H1 (cell line): ENCODE measurements at regions not wholly inside any gene's neighbourhood (a gene's known extent, or its start where the extent isn't known, plus 50 kb on each side); places are given as distances from the start of the nearest gene placed in this dataset.

ENCODE experiments used
- CTCF ChIA-PET: fragments of 300-600 bp; sonication (Branson Sonifier 250); formaldehyde crosslinking; loops from one replicate; lab custom pipeline; 2021; ENCODE audit not compliant: partially characterized antibody; lab: Charles Lee
- POLR2A ChIA-PET: fragments of 300-600 bp; sonication (Branson Sonifier 250); formaldehyde crosslinking; loops from one replicate; lab custom pipeline; 2021; ENCODE audit warnings: inconsistent platforms; ENCODE audit not compliant: partially characterized antibody; lab: Charles Lee
- DNase-seq, 2 experiments: peaks; one replicate each; pipeline versions ENCODE4 v3.0.0 to v3.0.0-alpha.2; 2010 to 2022; ENCODE audit warnings: low spot score in 2 of 2, low read depth in 1 of 2, mixed read lengths in 1 of 2
- FAIRE-seq: peaks from 2 replicates; lab custom pipeline; 2011; peaks lifted over from hg19 to GRCh38; lab: Jason Lieb, UNC
- H2AFZ ChIP-seq: 2 replicates; pipeline ENCODE4 v1.8.1; 2012; ENCODE audit warnings: low read length, inconsistent platforms
- H2AK5ac ChIP-seq: 2 replicates; pipeline ENCODE4 v1.6.1; 2013; ENCODE audit warnings: low read depth, low read length
- H2BK120ac ChIP-seq: replicated peaks from 2 replicates; pipeline ENCODE3; 2013; ENCODE audit warnings: low read depth, low read length, inconsistent platforms
- H2BK12ac ChIP-seq: 2 replicates; pipeline ENCODE4 v1.6.1; 2013; ENCODE audit warnings: low read depth, low read length
- H2BK15ac ChIP-seq: 2 replicates; pipeline ENCODE4 v1.6.1; 2013; ENCODE audit warnings: low read length
- H2BK20ac ChIP-seq: 2 replicates; pipeline ENCODE4 v1.6.1; 2013; ENCODE audit warnings: low read length
- H2BK5ac ChIP-seq: 2 replicates; pipeline ENCODE4 v1.6.1; 2013; ENCODE audit warnings: low read depth, low read length
- H3K14ac ChIP-seq: 2 replicates; pipeline ENCODE4 v1.6.1; 2013; ENCODE audit warnings: inconsistent platforms; ENCODE audit not compliant: insufficient read length
- H3K18ac ChIP-seq: 2 replicates; pipeline ENCODE4 v1.6.1; 2013; ENCODE audit warnings: low read length; ENCODE audit errors: extremely low read depth
- H3K23ac ChIP-seq: 2 replicates; pipeline ENCODE4 v1.6.1; 2013; ENCODE audit warnings: inconsistent platforms; ENCODE audit not compliant: insufficient read length
- H3K23me2 ChIP-seq: 2 replicates; pipeline ENCODE4 v1.6.1; 2013; ENCODE audit warnings: low read depth, low read length
- H3K27ac ChIP-seq: 2 replicates; pipeline ENCODE4 v1.6.1; 2011; ENCODE audit warnings: low read depth, low read length, inconsistent platforms
- H3K27me3 ChIP-seq, 4 experiments: replicated peaks in 1 of 4; 1 replicate in 1 of 4; 2 replicates in 3 of 4; pipeline versions ENCODE4 v1.6.1 to v1.8.1; 2011 to 2013; ENCODE audit warnings: low read length in 3 of 4, mild to moderate bottlenecking in 3 of 4, inconsistent platforms in 2 of 4, mixed read lengths in 2 of 4, moderate library complexity in 1 of 4; ENCODE audit not compliant: control insufficient read depth in 3 of 4, insufficient read depth in 3 of 4; ENCODE audit errors: extremely low read depth in 1 of 4
- H3K36me3 ChIP-seq, 4 experiments: 2 replicates each; pipeline versions ENCODE4 v1.6.1 to v1.8.1; 2011 to 2013; ENCODE audit warnings: mild to moderate bottlenecking in 4 of 4, low read length in 3 of 4, moderate library complexity in 2 of 4, control low read depth in 1 of 4, inconsistent platforms in 1 of 4; ENCODE audit not compliant: insufficient read depth in 4 of 4, control insufficient read depth in 2 of 4
- H3K4ac ChIP-seq: replicated peaks from 2 replicates; pipeline ENCODE3; 2013; ENCODE audit warnings: low read length, low read depth, mixed read lengths, inconsistent platforms; ENCODE audit not compliant: insufficient read length
- H3K4me1 ChIP-seq, 4 experiments: replicated peaks in 1 of 4; 1 replicate in 1 of 4; 2 replicates in 3 of 4; pipeline versions ENCODE4 v1.6.1 to v1.8.1; 2011 to 2013; ENCODE audit warnings: low read length in 3 of 4, inconsistent platforms in 2 of 4, mixed read lengths in 1 of 4; ENCODE audit not compliant: insufficient read depth in 4 of 4, control insufficient read depth in 3 of 4
- H3K4me2 ChIP-seq, 2 experiments: 2 replicates each; pipeline versions ENCODE4 v1.6.1 to v1.8.1; 2011 to 2013; ENCODE audit warnings: low read depth in 2 of 2, low read length in 2 of 2, control low read depth in 1 of 2, inconsistent platforms in 1 of 2, mild to moderate bottlenecking in 1 of 2; ENCODE audit not compliant: insufficient read depth in 1 of 2
- H3K4me3 ChIP-seq, 4 experiments: fragments of 200-600, 300-600 bp in 1 of 4; sonication (generic), shearing (Covaris generic), sonication (Bioruptor Twin) in 1 of 4; 2 replicates each; pipeline versions ENCODE4 v1.5.1 to v1.8.1; 2011 to 2016; ENCODE audit warnings: low read length in 4 of 4, low read depth in 3 of 4, control low read depth in 2 of 4, inconsistent platforms in 2 of 4, mild to moderate bottlenecking in 2 of 4, mixed read lengths in 1 of 4, moderate library complexity in 1 of 4; ENCODE audit not compliant: insufficient read depth in 2 of 4; ENCODE audit errors: extremely low read depth in 1 of 4
- H3K56ac ChIP-seq: replicated peaks from 2 replicates; pipeline ENCODE3; 2013; ENCODE audit warnings: low read depth, mild to moderate bottlenecking, mixed read lengths, low read length, inconsistent platforms; ENCODE audit not compliant: insufficient read length
- H3K79me1 ChIP-seq: 2 replicates; pipeline ENCODE4 v1.6.1; 2013; ENCODE audit warnings: low read depth, low read length, control low read depth
- H3K79me2 ChIP-seq, 2 experiments: 2 replicates each; pipeline versions ENCODE4 v1.6.1 to v1.8.1; 2012 to 2013; ENCODE audit warnings: low read length in 2 of 2, mild to moderate bottlenecking in 2 of 2, inconsistent platforms in 1 of 2; ENCODE audit not compliant: insufficient read depth in 2 of 2, control insufficient read depth in 1 of 2
- H3K9ac ChIP-seq, 4 experiments: replicated peaks in 1 of 4; 1 replicate in 1 of 4; 2 replicates in 3 of 4; pipeline versions ENCODE4 v1.6.1 to v1.8.1; 2011 to 2013; ENCODE audit warnings: low read depth in 3 of 4, low read length in 3 of 4, control low read depth in 2 of 4, mild to moderate bottlenecking in 2 of 4, moderate library complexity in 2 of 4, inconsistent platforms in 1 of 4; ENCODE audit errors: extremely low read depth in 1 of 4
- H3K9me3 ChIP-seq, 2 experiments: 2 replicates each; pipeline versions ENCODE4 v1.6.1 to v1.8.1; 2012 to 2013; ENCODE audit warnings: mild to moderate bottlenecking in 2 of 2, moderate library complexity in 2 of 2, control low read depth in 1 of 2, inconsistent platforms in 1 of 2, low read depth in 1 of 2, low read length in 1 of 2, mixed read lengths in 1 of 2; ENCODE audit not compliant: insufficient read depth in 2 of 2
- H4K20me1 ChIP-seq, 2 experiments: replicated peaks in 1 of 2; 2 replicates each; pipeline versions ENCODE3 to v1.8.1; 2011 to 2013; ENCODE audit warnings: inconsistent platforms in 2 of 2, low read length in 2 of 2, mild to moderate bottlenecking in 1 of 2; ENCODE audit not compliant: insufficient read depth in 2 of 2, control insufficient read depth in 1 of 2
- H4K5ac ChIP-seq: 2 replicates; pipeline ENCODE4 v1.6.1; 2013; ENCODE audit warnings: low read length, low read depth, mixed read lengths, inconsistent platforms; ENCODE audit not compliant: insufficient read length
- H4K8ac ChIP-seq: 2 replicates; pipeline ENCODE4 v1.8.0; 2013; ENCODE audit warnings: mild to moderate bottlenecking, moderate library complexity, low read length, inconsistent platforms; ENCODE audit not compliant: insufficient read depth; ENCODE audit errors: extremely low read depth
- H4K91ac ChIP-seq: replicated peaks from 2 replicates; pipeline ENCODE3; 2013; ENCODE audit warnings: low read length, mixed read lengths, inconsistent platforms; ENCODE audit not compliant: insufficient read length
- ATF3 ChIP-seq: IDR thresholded peaks from 2 replicates; pipeline ENCODE4 v1.6.1; 2011; ENCODE audit warnings: low read depth, mild to moderate bottlenecking, low read length; ENCODE audit not compliant: insufficient read depth
- BRCA1 ChIP-seq: IDR thresholded peaks from 2 replicates; pipeline ENCODE4 v1.6.1; 2012; ENCODE audit warnings: low read depth, low read length, improper control_type of control experiment
- CBX8 ChIP-seq: fragments of 300-800, 300-1000 bp; sonication (generic); IDR thresholded peaks from 2 replicates; pipeline ENCODE4 v1.7.1; 2016; ENCODE audit warnings: low read depth, low read length, borderline replicate concordance
- CREB1 ChIP-seq: IDR thresholded peaks from 2 replicates; pipeline ENCODE4 v1.6.1; 2012; ENCODE audit warnings: inconsistent platforms
- HDAC6 ChIP-seq: IDR thresholded peaks from one replicate; pipeline ENCODE4 v1.7.1; 2012; ENCODE audit warnings: low read depth, mild to moderate bottlenecking, inconsistent platforms, low read length, moderate library complexity
- KDM4A ChIP-seq: IDR thresholded peaks from one replicate; pipeline ENCODE4 v1.7.1; 2012; ENCODE audit warnings: low read depth, mild to moderate bottlenecking, moderate library complexity, low read length, inconsistent platforms; ENCODE audit not compliant: severe bottlenecking
- SIN3A ChIP-seq, 2 experiments: IDR thresholded peaks in 1 of 2; conservative IDR thresholded peaks in 1 of 2; 2 replicates each; pipeline ENCODE4 v1.6.1; 2011 to 2012; ENCODE audit warnings: low read length in 2 of 2, improper control_type of control experiment in 1 of 2, low read depth in 1 of 2, mild to moderate bottlenecking in 1 of 2
- SIRT6 ChIP-seq: IDR thresholded peaks from one replicate; pipeline ENCODE4 v1.7.1; 2012; ENCODE audit warnings: low read length, inconsistent platforms
- SIX5 ChIP-seq: IDR thresholded peaks from 2 replicates; pipeline ENCODE4 v1.6.1; 2011; ENCODE audit warnings: mild to moderate bottlenecking, low read depth, low read length
- SP4 ChIP-seq: IDR thresholded peaks from 2 replicates; pipeline ENCODE4 v1.6.1; 2012; ENCODE audit warnings: low read length, inconsistent platforms
- TAF7 ChIP-seq: optimal IDR thresholded peaks from 2 replicates; pipeline ENCODE3; 2011; ENCODE audit warnings: low read depth, mild to moderate bottlenecking, inconsistent platforms, low read length, moderate library complexity, borderline replicate concordance
- TBP ChIP-seq: IDR thresholded peaks from 2 replicates; pipeline ENCODE4 v1.6.1; 2011; ENCODE audit warnings: low read depth, low read length, improper control_type of control experiment
- USF2 ChIP-seq: IDR thresholded peaks from 2 replicates; pipeline ENCODE4 v1.6.1; 2011; ENCODE audit warnings: low read length, improper control_type of control experiment
- YY1 ChIP-seq: IDR thresholded peaks from 2 replicates; pipeline ENCODE4 v1.6.1; 2011; ENCODE audit warnings: low read depth, mild to moderate bottlenecking, low read length
- WGBS, 2 experiments: shearing (Covaris generic) in 1 of 2; methylation state at CpG; one replicate each; pipeline versions ENCODE4 v1.1.6 to v1.1.7; 2013 to 2015; ENCODE audit warnings: low lambda C conversion rate in 2 of 2, mixed read lengths in 2 of 2, inconsistent platforms in 1 of 2, low coverage in 1 of 2, missing lambda C conversion rate in 1 of 2; ENCODE audit not compliant: insufficient replicate concordance in 2 of 2, insufficient coverage in 1 of 2, insufficient read length in 1 of 2; ENCODE audit errors: extremely low coverage in 1 of 2, missing lambda C conversion rate in 1 of 2; 5-methylcytosine and 5-hydroxymethylcytosine counted together

GRCh38 chr1:194512345-194512744 is 1325.9 kb upstream of the B3GALT2 start:
- Histone ChIP-seq H3K4ac (no peak overlapping the region), H3K27ac (no peak overlapping the region), H2BK5ac (no peak overlapping the region), H3K18ac (no peak overlapping the region), H3K4me1 (peaks cover 0 to 2% (median 0%) of the 10 kb centered on the region in 4 experiments; a peak in 1 of 7 replicates), H3K27me3 (no peaks in the 10 kb centered on the region), H4K91ac (no peak overlapping the region), H4K20me1 (no peaks in the 10 kb centered on the region), H2BK12ac (no peak overlapping the region), H3K9ac (no peak overlapping the region), H3K56ac (no peak overlapping the region), H3K9me3 (peaks cover 6 to 17% of the 10 kb centered on the region in 2 experiments; a peak in 3 of 4 replicates), H3K4me2 (no peak overlapping the region), H2AK5ac (no peak overlapping the region), H3K14ac (no peak overlapping the region), H3K36me3 (no peaks in the 10 kb centered on the region), H2BK15ac (no peak overlapping the region), H4K5ac (no peak overlapping the region), H2BK20ac (no peak overlapping the region), H3K79me1 (no peaks in the 10 kb centered on the region), H2BK120ac (no peak overlapping the region), H4K8ac (no peak overlapping the region), H3K23ac (no peak overlapping the region), H3K23me2 (no peaks in the 10 kb centered on the region), H3K4me3 (no peak overlapping the region), H3K79me2 (no peaks in the 10 kb centered on the region), H2AFZ (no peak overlapping the region)
- 82% methylated on average over 2 of the region's 2 CpGs; no CpG with 5 or more reads in 1 of the 2 experiments for WGBS, 2 experiments
- FAIRE-seq (no peak), DNase-seq (no peak)
- POLR2A ChIA-PET = no interaction called here
- CTCF ChIA-PET = no interaction called here
- TF ChIP-seq TAF7 (no peak), CREB1 (no peak), USF2 (no peak), SIX5 (no peak), SIRT6 (no peak), SIN3A (conservative IDR thresholded peaks at IDR 0.05 in 1 of 2, IDR thresholded peaks at IDR 0.05 in 1 of 2; ENCODE audit: low read depth in 1 of 2, low read length in 2 of 2) (no peak), CBX8 (no peak), BRCA1 (no peak), KDM4A (no peak), ATF3 (no peak), YY1 (no peak), TBP (no peak), HDAC6 (no peak), SP4 (no peak)
